ENCODE measurements at regions not wholly inside any gene's neighbourhood (a gene's known extent, or its start where the extent isn't known, plus 50 kb on each side); places are given as distances from the start of the nearest gene placed in this dataset.

DNA sequence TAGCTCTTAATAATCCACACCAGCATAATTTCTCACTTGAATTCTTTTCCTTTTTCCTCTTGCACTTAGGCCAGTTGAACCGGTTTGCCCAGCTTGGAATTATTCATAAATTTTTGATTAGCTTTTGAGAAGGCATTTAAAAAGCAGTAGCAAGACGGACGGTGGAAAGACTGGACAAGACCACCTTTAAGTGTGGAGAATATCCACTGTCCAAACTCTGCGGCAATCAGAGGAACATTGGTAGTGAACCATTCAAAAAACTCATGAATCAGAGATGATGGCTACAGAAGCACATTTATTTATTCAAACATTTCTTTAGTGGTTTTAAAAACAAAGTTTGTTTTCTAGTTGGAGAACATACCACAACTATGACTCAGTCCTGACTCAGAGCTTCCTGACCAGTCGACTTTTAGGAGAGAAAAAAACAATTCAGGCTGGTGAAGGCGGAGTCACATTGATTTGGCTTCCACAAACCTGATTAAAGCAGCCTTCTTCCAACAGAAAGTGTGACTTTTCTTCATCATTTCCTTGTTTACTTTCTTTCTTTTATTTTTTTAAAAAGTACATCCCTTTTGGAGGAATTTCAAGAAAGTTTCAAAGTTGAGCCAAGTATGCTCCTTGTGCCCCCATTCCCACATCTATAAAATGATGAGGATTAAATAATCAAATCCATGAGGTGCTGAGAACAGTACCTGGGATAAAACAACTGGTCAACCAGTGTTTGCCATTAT lies 128.8 kb downstream of the ADSS2 start (continued):
- TF ChIP-seq ZNF660 (tag by site-specific recombination; IDR thresholded peaks at IDR 0.05), result 0 out of 2 replicates have a peak, but pooled peaks have one; percentile 53
- TF ChIP-seq RBAK (tag by site-specific recombination; IDR thresholded peaks at IDR 0.05), result no peak
- TF ChIP-seq, protein P1, sequence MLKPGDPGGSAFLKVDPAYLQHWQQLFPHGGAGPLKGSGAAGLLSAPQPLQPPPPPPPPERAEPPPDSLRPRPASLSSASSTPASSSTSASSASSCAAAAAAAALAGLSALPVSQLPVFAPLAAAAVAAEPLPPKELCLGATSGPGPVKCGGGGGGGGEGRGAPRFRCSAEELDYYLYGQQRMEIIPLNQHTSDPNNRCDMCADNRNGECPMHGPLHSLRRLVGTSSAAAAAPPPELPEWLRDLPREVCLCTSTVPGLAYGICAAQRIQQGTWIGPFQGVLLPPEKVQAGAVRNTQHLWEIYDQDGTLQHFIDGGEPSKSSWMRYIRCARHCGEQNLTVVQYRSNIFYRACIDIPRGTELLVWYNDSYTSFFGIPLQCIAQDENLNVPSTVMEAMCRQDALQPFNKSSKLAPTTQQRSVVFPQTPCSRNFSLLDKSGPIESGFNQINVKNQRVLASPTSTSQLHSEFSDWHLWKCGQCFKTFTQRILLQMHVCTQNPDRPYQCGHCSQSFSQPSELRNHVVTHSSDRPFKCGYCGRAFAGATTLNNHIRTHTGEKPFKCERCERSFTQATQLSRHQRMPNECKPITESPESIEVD (tag by site-specific recombination; IDR thresholded peaks at IDR 0.05), result 0 out of 2 replicates have a peak, but pooled peaks have one; percentile 34
- TF ChIP-seq ZNF10 (tag by site-specific recombination; IDR thresholded peaks at IDR 0.05), result 0 out of 2 replicates have a peak, but pooled peaks have one; percentile 19
- peak; percentile 62 for TF ChIP-seq ZNF366 (tag by site-specific recombination; conservative IDR thresholded peaks at IDR 0.05)
- TF ChIP-seq ZBTB20 (tag by site-specific recombination; IDR thresholded peaks at IDR 0.05), result no peak
- peak; percentile 76 for TF ChIP-seq ZNF184 (tag by site-specific recombination; IDR thresholded peaks at IDR 0.05)

DNA sequence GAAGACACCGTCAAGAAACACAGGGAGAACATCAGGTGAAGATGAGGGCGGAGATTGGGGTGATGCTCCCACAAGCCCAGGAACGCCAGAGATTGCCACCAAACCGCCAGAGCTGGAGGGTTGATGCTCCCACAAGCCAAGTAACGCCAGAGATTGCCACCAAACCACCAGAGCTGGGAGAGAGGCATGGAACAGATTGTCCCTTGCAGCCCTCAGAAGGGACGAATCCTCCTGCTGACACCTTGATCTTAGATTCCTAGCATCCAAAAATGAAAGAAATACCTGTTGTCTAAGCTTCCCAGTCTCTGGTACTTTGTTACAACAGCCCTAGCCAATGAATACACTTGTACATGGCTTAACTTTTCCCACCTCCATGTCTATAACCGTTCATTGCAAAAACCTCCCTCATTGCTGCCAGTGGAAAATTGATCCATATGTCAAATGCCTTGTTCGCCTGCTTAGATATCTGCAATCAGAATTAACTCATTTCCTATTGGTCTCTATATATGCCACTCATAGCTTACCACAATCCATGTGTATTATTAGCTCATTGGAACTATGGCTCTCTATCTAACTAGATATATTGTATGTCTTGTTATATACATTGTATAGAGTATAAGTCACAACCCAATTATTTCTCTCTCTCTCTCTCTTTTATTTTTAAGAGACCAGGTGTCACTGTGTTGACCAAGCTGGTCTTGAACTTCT lies 127.4 kb downstream of the ADSS2 start:
- H3K4me3 ChIP-seq (ENCODE audit: low read depth, low read length), result no peak overlapping the region
- no peaks in the 10 kb centered on the region; the same call in 1 of the 2 replicates for H3K4me1 ChIP-seq (ENCODE audit: control insufficient read depth, insufficient read depth, low read length)
- TF ChIP-seq TRIM28 (IDR thresholded peaks at IDR 0.05; ENCODE audit: borderline replicate concordance, low read length) (no peak), ZNF544 (tag by site-specific recombination; IDR thresholded peaks at IDR 0.05) (no peak), ZNF473 (tag by site-specific recombination; IDR thresholded peaks at IDR 0.05) (no peak), ZFP69B (tag by site-specific recombination; IDR thresholded peaks at IDR 0.05) (no peak), ZNF138 (tag by site-specific recombination; IDR thresholded peaks at IDR 0.05; ENCODE audit: borderline replicate concordance) (no peak), ZBTB8A (tag by site-specific recombination; IDR thresholded peaks at IDR 0.05) (no peak), ZNF48 (tag by site-specific recombination; IDR thresholded peaks at IDR 0.05) (no peak)
- TF ChIP-seq, protein P2, sequence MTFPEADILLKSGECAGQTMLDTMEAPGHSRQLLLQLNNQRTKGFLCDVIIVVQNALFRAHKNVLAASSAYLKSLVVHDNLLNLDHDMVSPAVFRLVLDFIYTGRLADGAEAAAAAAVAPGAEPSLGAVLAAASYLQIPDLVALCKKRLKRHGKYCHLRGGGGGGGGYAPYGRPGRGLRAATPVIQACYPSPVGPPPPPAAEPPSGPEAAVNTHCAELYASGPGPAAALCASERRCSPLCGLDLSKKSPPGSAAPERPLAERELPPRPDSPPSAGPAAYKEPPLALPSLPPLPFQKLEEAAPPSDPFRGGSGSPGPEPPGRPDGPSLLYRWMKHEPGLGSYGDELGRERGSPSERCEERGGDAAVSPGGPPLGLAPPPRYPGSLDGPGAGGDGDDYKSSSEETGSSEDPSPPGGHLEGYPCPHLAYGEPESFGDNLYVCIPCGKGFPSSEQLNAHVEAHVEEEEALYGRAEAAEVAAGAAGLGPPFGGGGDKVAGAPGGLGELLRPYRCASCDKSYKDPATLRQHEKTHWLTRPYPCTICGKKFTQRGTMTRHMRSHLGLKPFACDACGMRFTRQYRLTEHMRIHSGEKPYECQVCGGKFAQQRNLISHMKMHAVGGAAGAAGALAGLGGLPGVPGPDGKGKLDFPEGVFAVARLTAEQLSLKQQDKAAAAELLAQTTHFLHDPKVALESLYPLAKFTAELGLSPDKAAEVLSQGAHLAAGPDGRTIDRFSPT (tag by site-specific recombination; IDR thresholded peaks at IDR 0.05), result no peak
- TF ChIP-seq, protein P3, sequence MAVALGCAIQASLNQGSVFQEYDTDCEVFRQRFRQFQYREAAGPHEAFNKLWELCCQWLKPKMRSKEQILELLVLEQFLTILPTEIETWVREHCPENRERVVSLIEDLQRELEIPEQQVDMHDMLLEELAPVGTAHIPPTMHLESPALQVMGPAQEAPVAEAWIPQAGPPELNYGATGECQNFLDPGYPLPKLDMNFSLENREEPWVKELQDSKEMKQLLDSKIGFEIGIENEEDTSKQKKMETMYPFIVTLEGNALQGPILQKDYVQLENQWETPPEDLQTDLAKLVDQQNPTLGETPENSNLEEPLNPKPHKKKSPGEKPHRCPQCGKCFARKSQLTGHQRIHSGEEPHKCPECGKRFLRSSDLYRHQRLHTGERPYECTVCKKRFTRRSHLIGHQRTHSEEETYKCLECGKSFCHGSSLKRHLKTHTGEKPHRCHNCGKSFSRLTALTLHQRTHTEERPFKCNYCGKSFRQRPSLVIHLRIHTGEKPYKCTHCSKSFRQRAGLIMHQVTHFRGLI (tag by site-specific recombination; IDR thresholded peaks at IDR 0.05), result no peak
- TF ChIP-seq, protein P4, sequence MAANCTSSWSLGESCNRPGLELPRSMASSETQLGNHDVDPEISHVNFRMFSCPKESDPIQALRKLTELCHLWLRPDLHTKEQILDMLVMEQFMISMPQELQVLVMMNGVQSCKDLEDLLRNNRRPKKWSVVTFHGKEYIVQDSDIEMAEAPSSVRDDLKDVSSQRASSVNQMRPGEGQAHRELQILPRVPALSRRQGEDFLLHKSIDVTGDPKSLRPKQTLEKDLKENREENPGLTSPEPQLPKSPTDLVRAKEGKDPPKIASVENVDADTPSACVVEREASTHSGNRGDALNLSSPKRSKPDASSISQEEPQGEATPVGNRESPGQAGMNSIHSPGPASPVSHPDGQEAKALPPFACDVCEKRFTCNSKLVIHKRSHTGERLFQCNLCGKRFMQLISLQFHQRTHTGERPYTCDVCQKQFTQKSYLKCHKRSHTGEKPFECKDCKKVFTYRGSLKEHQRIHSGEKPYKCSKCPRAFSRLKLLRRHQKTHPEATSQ (tag by site-specific recombination; IDR thresholded peaks at IDR 0.05), result no peak
- H3K9me3 ChIP-seq (ENCODE audit: control insufficient read depth, insufficient read depth, low read depth, low read length), result no peaks in the 10 kb centered on the region; the same call in 1 of the 2 replicates
- ChIA-PET CTCF (interaction anchor here (0.7 kb wide), 1 partner anchor 261 kb away, joined by 3 read pairs; no protein-coding TSS in a partner anchor), POLR2A (no interaction called here)
- H3K36me3 ChIP-seq (ENCODE audit: control insufficient read depth in 2 of 2, insufficient read depth in 1 of 2, low read length in 2 of 2), result no peaks in the 10 kb centered on the region
- no peak overlapping the region for H3K27ac ChIP-seq (ENCODE audit: extremely low read depth, low read depth, low read length)
